GM12892 (cell line): ENCODE measurements at regions not wholly inside any gene's neighbourhood (a gene's known extent, or its start where the extent isn't known, plus 50 kb on each side); places are given as distances from the start of the nearest gene placed in this dataset.

Source experiments
- POLR2A ChIP-seq: IDR thresholded peaks from 2 replicates; pipeline ENCODE4 v1.6.1; 2011; ENCODE audit warnings: low read depth, low read length, control low read depth
- POLR2AphosphoS5 ChIP-seq: IDR thresholded peaks from 2 replicates; pipeline ENCODE4 v1.6.1; 2011; ENCODE audit warnings: low read depth, low read length, control low read depth
- TAF1 ChIP-seq: IDR thresholded peaks from 2 replicates; pipeline ENCODE4 v1.6.1; 2011; ENCODE audit warnings: low read depth, mild to moderate bottlenecking, control low read depth, low read length, borderline replicate concordance

DNA sequence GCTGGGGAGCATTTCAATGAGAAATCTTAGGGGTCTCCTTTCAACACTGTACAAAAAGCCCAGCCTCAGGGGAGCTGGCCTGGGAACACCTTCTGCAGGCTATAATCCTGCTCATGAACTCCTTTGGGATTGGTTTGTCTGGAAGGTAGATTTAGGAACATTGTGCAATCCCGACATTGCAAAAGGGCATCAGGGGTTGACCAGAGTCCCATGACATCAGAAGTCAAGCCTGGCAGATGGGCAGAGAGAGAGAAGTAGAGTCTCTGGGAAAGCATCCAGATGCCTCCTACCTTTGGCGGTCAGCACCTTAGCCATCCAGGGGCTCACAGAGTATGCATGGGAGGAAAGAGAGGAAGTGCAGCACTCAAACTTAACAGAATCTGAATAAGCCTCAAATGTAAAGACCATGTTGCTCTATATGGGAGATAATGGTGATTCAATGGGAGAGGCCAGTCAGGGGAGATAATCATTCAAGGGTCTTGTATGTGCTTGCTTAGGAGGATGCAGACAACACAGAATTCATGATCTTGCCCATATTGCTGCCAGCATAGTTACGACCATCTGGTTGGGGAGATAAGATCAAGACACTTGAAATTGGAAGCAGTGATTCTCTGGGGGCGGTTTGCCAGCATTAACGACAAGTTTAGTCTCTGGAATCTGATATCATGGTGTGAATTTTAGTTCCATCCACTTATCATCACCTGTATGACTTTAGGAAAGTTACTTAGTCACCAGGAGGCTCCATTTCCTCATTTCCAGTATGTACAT lies 58.3 kb upstream of the UPP2 start:
- TF ChIP-seq POLR2AphosphoS5 (no peak), POLR2A (no peak), TAF1 (no peak)
